PC-3 (cell line): ENCODE measurements at regions not wholly inside any gene's neighbourhood (a gene's known extent, or its start where the extent isn't known, plus 50 kb on each side); places are given as distances from the start of the nearest gene placed in this dataset.
A peak's percentile ranks its signal among the peaks of the same experiment; 100 is the strongest.

Experiments used
- ATAC-seq: fragments of 200-7000 bp; cut with Tn5 transposase; 2 replicates; pipeline ENCODE4 v1.9.1; 2020; ENCODE audit warnings: mild to moderate bottlenecking, moderate library complexity
- BruUV-seq: library from RNA; stranded (reverse); fragments of 400-500 nt; replicated peaks from 2 replicates; lab custom pipeline; 2021; lab: Mats Ljungman, UMichigan
- CTCF ChIA-PET: fragments of 300-600 bp; sonication (Branson Sonifier 250); formaldehyde crosslinking; loops from one replicate; lab custom pipeline; 2022; ENCODE audit warnings: antibody characterized with exemption; lab: Charles Lee
- POLR2A ChIA-PET: fragments of 300-600 bp; sonication (Branson Sonifier 250); formaldehyde crosslinking; loops from one replicate; lab custom pipeline; 2022; ENCODE audit warnings: antibody characterized with exemption; ENCODE audit not compliant: unreplicated experiment; lab: Charles Lee
- DNase-seq: peaks from one replicate; pipeline ENCODE4 v3.0.0-alpha.2; 2015
- H2AFZ ChIP-seq: fragments of 300-600 bp; sonication (generic); 2 replicates; pipeline ENCODE4 v1.6.0; 2016; ENCODE audit warnings: antibody characterized with exemption, low read length
- H3F3A ChIP-seq: fragments of 300-600 bp; sonication (generic); one replicate; pipeline ENCODE4 v1.6.0; 2017; ENCODE audit warnings: antibody characterized with exemption, low read length, control low read depth, mild to moderate bottlenecking; ENCODE audit not compliant: unreplicated experiment
- H3K27ac ChIP-seq: fragments of 300-600 bp; sonication (generic); 2 replicates; pipeline ENCODE4 v1.5.1; 2016; ENCODE audit warnings: mild to moderate bottlenecking, low read length
- H3K27me3 ChIP-seq: fragments of 300-600 bp; sonication (generic); 2 replicates; pipeline ENCODE4 v1.6.1; 2016; ENCODE audit warnings: low read length, mixed read lengths
- H3K36me3 ChIP-seq: fragments of 300-600 bp; sonication (generic); 2 replicates; pipeline ENCODE4 v1.6.1; 2016; ENCODE audit warnings: low read depth, mixed run types, low read length, mixed read lengths
- H3K4me1 ChIP-seq: fragments of 300-600 bp; sonication (generic); 2 replicates; pipeline ENCODE4 v1.5.1; 2016; ENCODE audit warnings: low read length; ENCODE audit not compliant: insufficient read depth
- H3K4me2 ChIP-seq: fragments of 300-600 bp; sonication (generic); 2 replicates; pipeline ENCODE4 v1.6.0; 2016; ENCODE audit warnings: low read length
- H3K4me3 ChIP-seq: fragments of 300-600 bp; sonication (generic); 2 replicates; pipeline ENCODE4 v1.5.1; 2016; ENCODE audit warnings: mild to moderate bottlenecking, low read length, mixed read lengths
- H3K79me2 ChIP-seq: fragments of 300-600 bp; sonication (generic); 2 replicates; pipeline ENCODE4 v1.6.1; 2017; ENCODE audit warnings: low read length, mixed read lengths
- H3K9ac ChIP-seq: fragments of 300-600 bp; sonication (generic); 2 replicates; pipeline ENCODE4 v1.6.0; 2016; ENCODE audit warnings: mild to moderate bottlenecking, low read length
- H3K9me2 ChIP-seq: fragments of 300-600 bp; sonication (generic); replicated peaks from 2 replicates; pipeline ENCODE4 v1.6.1; 2016; ENCODE audit warnings: mixed run types, low read length, mixed read lengths
- H3K9me3 ChIP-seq: fragments of 300-600 bp; sonication (generic); 2 replicates; pipeline ENCODE4 v1.6.1; 2016; ENCODE audit warnings: low read length, mixed read lengths
- H4K20me1 ChIP-seq: fragments of 300-600 bp; sonication (generic); 2 replicates; pipeline ENCODE4 v1.6.1; 2016; ENCODE audit warnings: low read length, mixed read lengths
- CTCF ChIP-seq: fragments of 300-600 bp; sonication (generic); conservative IDR thresholded peaks from 2 replicates; pipeline ENCODE4 v1.5.1; 2017; ENCODE audit warnings: antibody characterized with exemption, low read depth, mild to moderate bottlenecking, low read length
- EZH2 ChIP-seq: fragments of 300-600 bp; sonication (generic); IDR thresholded peaks from one replicate; pipeline ENCODE4 v1.6.1; 2017; ENCODE audit warnings: antibody characterized with exemption, mild to moderate bottlenecking, low read length; ENCODE audit not compliant: unreplicated experiment
- EZH2phosphoT487 ChIP-seq: fragments of 300-600 bp; sonication (generic); IDR thresholded peaks from 2 replicates; pipeline ENCODE4 v1.6.1; 2018; ENCODE audit warnings: mild to moderate bottlenecking, antibody characterized with exemption, low read length, borderline replicate concordance
- intact Hi-C: fragments of 100-400 bp; cut with micrococcal nuclease; formaldehyde crosslinking; loops from 2 replicates; pipeline ENCODE4 v1.9.0; 2023

DNA sequence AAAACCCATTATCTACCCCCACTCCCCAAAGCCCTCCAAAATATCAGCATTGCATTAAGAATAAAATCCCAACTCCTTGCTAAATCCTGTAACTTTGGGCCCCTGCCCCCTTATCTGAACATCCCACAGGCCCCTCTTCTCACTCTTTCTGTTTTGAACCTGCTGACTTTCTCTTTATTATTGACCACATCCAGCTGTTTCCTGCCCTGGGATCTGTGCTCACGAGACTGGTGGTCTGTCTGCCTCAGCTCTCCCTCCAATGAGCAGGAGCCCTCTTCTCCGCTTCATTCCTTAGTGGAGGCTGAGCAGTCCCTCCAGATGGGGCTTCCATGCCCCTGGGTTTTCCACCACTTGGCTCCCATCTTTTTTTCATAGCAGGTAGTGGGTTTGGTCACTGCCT, 116.9 kb downstream of the ACKR3 start:
- ATAC-seq (no peak), DNase-seq (no peak)
- Histone ChIP-seq H2AFZ (no peak overlapping the region), H3K9me2 (no peaks in the 10 kb centered on the region), H3K27ac (no peak overlapping the region), H3F3A (no peaks in the 10 kb centered on the region), H3K79me2 (no peaks in the 10 kb centered on the region), H3K4me1 (peaks cover 6% of the 10 kb centered on the region), H3K36me3 (no peaks in the 10 kb centered on the region), H3K9me3 (no peaks in the 10 kb centered on the region), H3K4me2 (no peak overlapping the region), H3K9ac (no peak overlapping the region), H3K4me3 (no peak overlapping the region), H4K20me1 (no peaks in the 10 kb centered on the region), H3K27me3 (no peaks in the 10 kb centered on the region)
- TF ChIP-seq CTCF = no peak
- no peak for TF ChIP-seq EZH2phosphoT487
- no peak for TF ChIP-seq EZH2
- ChIA-PET CTCF (no interaction called here), POLR2A (no interaction called here)
- intact Hi-C loops = no loop called here
- BruUV-seq = no TSS peak

- Histone ChIP-seq H3K36me3 (no peaks in the 10 kb centered on the region), H3K4me1 (peaks cover 6% of the 10 kb centered on the region), H3K9ac (no peak overlapping the region), H3K4me2 (no peak overlapping the region), H3F3A (no peaks in the 10 kb centered on the region), H3K79me2 (no peaks in the 10 kb centered on the region), H2AFZ (no peak overlapping the region), H3K9me3 (no peaks in the 10 kb centered on the region), H3K4me3 (no peak overlapping the region), H4K20me1 (no peaks in the 10 kb centered on the region), H3K27ac (no peak overlapping the region), H3K9me2 (no peaks in the 10 kb centered on the region), H3K27me3 (no peaks in the 10 kb centered on the region)
- ChIA-PET CTCF (no interaction called here), POLR2A (no interaction called here)
- ATAC-seq = peak; percentile 42; the same call in 1 of the 2 replicates
- TF ChIP-seq EZH2phosphoT487 (no peak), CTCF (no peak), EZH2 (no peak)
- no TSS peak for BruUV-seq
- no peak for DNase-seq
- intact Hi-C loops = no loop called here
Measured at GRCh38 chr2:236687296-236687965, 117.8 kb downstream of the ACKR3 start.

DNA sequence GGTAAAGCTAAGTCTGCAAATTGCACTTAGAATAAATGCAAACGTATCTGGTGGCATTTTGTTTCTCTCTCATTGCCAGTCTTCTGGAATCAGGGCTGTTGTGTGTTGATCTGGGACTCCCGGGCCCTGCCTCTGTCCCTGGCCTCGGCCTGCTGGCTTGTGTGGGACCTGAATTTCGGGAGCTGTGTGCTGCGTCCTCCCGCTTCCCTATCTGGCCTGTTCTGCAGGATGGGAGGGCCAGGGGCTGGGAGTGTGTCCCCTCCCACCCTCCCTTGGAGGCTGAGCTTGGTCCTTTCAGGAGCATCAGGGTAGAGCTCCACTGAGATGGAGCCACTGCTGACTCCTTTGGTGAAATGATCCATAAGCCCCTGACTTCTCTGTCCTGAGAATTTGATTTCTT, 118.5 kb downstream of the ACKR3 start:
- intact Hi-C loops = no loop called here
- Histone ChIP-seq H2AFZ (no peak overlapping the region), H3K9ac (no peak overlapping the region), H3K4me2 (no peak overlapping the region), H4K20me1 (no peaks in the 10 kb centered on the region), H3F3A (no peaks in the 10 kb centered on the region), H3K9me3 (no peaks in the 10 kb centered on the region), H3K9me2 (no peaks in the 10 kb centered on the region), H3K27me3 (no peaks in the 10 kb centered on the region), H3K27ac (no peak overlapping the region), H3K4me3 (no peak overlapping the region), H3K4me1 (peaks cover 3% of the 10 kb centered on the region), H3K79me2 (no peaks in the 10 kb centered on the region), H3K36me3 (no peaks in the 10 kb centered on the region)
- ChIA-PET POLR2A (no interaction called here), CTCF (no interaction called here)
- DNase-seq (no peak), ATAC-seq (no peak)
- BruUV-seq = no TSS peak
- TF ChIP-seq EZH2 (no peak), EZH2phosphoT487 (no peak), CTCF (no peak)
